GM18861 (cell line): ENCODE measurements at regions not wholly inside any gene's neighbourhood (a gene's known extent, or its start where the extent isn't known, plus 50 kb on each side); places are given as distances from the start of the nearest gene placed in this dataset.
"Not testable (repeated sequence)": the region's sequence is repeated elsewhere in the genome, so short reads cannot be mapped to it uniquely, and the experiment has no call there.

Source experiments
- ATAC-seq: cut with Tn5 transposase; IDR thresholded peaks from one replicate; pipeline ENCODE4 v1.9.1; 2021; ENCODE audit not compliant: unreplicated experiment

DNA sequence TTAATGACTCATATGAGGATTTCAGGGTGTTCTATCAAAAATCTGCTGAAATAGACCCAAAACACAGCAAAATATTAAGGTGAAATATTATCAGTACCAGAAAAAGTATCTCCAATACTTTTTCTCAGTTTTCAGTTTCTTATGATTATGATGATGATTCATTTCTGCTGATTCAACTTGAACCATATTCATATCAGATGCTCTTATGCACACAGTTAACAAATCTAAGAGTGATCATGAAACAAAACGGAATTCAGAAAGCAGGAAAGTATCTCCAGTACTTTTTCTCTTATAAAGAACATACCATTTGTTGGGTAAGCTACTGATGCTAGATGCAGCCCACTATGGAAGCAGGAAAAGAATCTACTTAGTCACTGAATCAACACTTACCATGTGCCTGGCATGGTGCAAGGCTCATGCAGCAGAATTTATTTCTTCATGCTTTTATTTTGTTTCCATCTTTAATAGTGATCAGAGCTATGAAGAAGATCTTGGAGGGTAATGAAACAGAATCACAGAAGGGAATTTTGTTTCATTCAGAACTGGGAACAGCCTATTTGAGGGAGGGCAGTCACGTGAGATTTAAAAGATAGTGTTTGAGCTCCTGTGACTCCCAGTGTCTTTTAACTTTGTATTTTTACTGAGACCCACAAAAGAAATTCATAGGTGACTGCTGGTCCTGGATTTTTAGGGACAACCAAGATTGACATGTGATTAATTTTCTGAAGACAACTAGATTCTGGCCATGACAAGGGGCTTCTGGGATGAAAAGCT lies 480.6 kb downstream of the SETD4 start:
- no peak for ATAC-seq

DNA sequence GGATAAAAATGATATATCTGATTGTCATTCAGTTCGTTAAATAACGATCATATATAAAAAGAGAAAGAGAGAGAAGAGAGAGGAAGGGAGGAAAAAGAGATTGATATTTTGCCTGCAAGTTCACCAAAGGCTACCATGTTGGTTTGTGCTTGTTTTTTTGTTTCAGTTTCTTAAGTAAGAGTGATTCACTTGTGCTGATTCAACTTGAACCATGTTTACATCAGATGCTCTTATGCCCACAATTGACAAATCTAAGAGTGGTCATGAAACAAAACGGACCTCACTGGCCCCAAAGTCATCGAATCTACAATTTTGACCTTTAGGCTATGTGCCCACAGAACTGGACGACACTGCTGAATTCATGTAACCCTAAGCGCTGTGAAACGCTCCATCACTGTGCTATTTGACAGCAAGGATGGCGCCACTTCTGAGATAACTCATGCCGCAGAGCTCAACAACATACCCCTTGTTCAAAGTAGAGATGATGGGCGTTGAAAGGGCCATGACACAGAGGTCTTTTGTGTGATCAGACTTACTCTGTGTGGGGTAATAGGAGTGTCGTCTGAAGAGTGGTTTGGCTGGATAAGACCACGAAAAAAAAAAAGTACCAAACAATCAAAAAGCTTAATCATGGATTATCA lies 481.4 kb downstream of the SETD4 start:
- no peak for ATAC-seq

DNA sequence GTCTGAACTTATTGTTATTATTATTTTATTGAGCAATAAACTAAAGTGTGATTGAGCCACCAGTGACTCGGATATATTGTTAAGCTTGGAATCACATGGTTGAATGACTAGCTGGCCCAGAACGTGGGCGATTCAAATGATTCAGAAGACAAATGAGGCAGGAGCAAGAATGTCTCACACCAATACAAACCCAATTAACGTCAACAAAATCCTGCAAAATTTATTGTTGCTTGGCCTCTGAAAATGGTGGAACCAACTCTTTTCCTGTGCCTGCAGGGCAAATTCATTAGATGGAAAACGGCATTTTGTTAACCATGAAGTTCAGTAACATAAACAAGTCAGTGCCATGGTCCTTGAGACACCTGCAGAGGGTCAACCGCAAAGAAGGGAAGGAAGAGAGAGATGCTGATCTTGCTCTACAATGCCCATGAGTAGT lies 482.0 kb downstream of the SETD4 start:
- no peak for ATAC-seq

DNA sequence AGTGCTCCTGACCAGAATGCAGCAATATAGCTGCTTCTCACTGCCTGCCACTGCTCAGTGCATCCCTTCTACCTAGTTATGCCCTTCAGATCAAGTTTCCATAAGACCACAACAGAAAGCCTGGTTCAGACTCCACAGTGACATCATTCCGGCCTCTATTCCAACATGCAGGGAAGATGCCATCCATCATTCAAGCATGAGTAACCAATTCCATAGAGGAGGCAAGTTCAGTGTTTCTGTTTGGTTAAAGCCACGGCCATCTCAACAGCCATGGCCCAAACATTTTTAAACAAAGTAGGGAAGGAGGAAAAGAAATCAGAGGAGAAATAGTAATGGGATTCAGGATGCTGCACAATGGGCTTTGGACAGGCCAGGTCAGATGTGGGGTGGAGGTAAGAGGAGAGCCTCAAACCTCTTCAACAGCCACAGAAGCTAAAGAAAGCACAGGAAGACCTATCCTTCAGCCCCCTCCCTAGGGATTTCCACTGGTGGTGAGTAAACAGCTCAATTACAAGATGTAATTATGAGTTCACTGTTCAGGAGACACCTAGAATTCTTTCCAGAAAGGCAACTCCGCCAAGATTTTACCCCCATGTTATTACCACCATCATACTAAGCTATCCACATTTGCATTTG lies 484.9 kb downstream of the SETD4 start:
- ATAC-seq: no peak

DNA sequence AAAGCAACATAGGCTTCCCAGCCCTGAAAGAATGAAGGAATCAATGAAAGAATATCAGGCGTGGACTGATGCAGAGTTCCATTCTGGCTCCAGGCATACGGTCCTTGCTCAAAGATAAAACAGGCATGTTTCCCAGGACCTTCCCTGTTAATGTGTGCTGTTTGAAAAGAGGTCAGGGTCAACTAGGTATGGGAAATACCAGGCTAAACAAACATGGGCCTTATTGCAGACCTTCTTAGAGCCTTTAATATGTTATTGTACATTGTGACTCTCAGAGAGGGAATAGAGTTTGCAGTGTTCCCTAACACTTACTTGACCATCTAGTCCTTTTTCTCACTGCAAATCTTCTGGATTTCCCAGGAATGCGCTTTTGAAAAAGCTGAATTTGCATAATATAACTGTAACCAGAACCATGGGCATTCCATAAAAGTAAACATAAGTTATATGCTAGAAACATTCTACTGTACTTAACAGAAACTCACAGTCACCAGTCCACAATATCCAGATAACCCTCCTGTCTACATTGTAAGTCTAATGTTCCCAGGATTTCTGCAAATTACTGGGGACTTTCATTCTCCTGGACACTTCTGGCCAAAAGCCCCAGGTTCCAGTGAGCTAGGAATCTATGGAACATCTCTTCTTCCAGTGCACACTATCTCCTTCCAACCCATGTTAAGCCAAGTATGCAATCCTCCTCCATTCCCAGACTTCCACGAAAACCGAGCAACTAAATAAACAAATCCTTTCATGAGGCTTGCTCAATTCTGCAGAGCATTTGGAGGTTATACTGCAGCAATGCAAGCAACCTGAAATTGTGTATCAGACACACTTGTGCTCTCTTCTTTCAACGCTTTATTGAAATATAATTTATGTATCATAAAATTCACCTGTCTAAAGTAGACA lies 486.6 kb downstream of the SETD4 start:
- no peak for ATAC-seq

DNA sequence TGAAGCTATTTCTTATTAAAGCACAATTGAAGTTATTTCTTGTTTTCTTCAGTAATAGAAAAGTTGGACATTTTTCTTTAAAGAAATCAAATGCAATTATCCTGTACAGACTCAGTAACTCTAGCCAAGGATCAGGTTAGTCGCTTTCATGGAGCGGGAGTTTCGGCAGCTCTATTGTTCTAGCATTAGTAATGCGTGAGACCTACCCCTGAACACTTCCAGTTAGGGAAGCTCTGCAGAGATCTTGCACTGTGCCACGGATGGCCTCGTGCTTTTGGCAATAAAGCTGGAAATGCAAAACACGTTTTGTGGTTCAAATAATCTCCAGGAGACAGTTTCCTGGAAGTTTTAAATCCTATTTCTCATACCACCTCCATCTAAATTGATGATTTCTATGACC lies 488.4 kb downstream of the SETD4 start:
- no peak for ATAC-seq

DNA sequence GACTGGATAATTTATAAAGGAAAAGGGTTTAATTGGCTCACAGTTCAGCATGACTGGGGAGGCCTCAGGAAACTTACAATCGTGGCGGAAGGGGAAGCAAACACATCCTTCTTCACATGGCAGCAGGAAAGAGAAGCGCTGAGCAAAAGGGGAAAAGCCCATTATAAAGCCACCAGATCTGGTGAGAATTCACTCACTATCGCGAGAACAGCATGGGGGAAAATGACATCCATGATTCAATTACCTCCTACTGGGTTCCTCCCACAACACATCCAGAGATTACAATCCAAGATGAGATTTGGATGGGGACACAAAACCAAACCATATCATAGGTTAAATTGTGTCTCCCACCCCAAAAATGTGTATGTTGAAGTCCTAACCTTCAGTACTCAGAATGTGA lies 491.7 kb downstream of the SETD4 start:
- no peak for ATAC-seq

DNA sequence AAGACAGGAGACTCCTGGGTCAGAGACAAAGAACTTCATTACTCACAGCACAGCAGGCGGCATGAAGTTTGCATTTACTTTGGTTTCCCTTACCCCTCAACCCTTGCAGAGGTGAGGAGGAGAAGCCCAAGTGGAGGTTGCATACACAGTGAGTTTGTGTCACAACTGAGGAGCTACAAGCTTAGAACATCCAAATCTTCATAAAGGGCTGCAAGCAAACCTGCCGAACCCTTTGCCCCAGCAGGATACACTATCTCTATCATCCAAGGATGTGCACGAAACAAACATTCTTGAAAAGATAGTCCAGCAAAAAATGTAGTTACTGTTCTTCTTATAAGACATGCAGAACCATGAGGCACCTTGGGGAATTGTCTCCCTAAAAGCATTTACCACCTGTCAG lies 493.5 kb downstream of the SETD4 start:
- ATAC-seq: no peak

DNA sequence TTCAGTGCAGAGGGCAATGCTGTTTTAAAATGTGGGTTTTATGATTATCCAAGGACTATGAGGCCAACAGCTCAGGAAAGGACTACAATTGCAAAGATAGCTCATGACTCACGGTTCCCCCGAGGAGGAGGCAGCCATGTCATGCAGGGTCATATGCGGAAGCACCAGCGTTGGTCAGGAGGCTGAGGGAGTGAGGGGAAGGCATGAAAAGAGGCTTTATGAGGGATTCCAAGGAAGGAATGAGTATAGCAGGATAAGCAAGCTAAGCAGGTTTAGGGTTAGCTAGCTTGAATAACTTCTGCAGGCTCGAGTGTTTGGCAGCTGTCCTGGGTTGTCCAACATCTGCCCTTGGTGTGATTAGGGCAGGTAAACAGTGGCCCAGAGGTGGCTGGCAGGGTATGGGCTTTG lies 495.1 kb downstream of the SETD4 start:
- no peak for ATAC-seq

DNA sequence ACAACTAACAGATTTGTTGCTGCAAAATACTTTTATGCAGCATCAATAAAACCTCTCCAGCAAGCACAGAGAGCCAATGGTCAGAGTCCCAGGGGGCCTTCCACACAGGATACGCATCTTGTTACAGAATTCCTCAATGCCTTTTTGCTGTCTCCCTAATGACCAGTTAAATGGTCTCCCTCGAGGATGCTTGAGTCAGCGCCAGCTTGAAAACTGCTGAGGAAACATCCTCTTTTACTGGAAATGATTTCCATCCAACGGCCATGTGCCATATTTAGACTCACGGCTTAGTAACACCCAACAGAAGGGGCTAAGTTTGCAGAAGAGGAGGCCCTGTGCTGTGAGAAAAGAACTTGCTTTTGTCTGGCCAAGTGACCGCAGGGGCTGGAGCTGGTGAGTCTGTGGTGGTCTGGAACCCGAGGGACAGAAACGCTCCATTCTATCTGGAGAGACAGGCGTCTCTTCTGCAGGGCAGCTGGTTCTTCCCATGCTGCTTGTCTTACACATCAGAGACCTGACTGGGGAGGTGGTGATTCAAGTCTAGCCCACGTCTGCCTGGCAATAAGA lies 496.4 kb downstream of the SETD4 start:
- ATAC-seq: no peak

DNA sequence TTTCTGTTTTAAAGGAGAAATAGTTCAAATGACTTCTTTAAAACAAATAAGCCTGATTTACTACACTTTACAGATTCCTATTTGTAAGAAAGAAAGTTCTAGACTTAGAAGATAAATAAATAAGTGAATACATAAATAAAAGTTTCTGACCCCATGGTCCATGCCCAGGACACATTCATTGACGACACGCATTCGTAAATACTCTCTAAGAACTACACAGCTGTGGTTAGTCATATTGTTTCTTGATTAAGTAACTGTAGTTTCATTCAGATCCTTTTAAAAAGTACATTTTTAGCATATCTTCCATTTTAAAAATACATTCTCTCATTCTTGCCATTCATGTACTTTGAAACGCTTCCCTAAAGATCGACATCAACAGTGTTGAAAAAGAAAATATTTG lies 497.4 kb downstream of the SETD4 start:
- ATAC-seq: no peak

DNA sequence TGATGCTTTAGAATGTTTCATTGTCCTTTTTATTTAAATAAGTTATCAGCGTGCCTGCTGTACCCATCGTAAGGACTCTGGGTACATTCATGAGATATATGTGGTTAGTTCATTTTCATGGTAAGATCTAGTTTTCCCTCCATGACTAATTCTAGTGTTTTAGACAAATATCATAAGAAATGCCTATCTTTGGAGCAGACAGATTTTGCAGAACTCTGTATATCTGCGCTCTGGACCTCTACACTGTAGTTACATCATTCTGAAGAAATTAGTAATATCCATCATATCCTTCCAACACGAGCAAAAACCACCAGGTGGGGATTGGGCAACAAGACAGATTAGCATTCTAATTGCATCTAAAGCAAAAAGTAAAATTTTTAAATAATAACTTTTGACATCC lies 499.2 kb downstream of the SETD4 start:
- no peak for ATAC-seq

DNA sequence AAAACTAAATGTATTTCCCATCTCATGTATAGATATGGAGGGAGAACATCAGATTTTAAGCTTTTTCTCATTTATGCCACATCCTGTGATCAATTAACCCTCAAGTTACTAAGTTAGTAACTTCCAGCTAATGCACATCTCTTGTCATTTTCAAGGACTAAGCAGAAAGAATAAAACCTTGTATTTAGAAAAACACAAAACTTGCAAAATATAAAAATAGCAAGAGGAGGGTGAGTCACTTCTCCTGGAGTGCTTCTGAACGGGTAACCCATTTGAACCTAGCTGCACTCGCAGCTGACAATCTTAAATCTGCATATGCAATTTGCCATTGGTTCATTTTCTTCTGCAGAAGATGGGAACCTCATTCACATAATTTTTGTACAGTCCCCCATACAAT lies 500.5 kb downstream of the SETD4 start:
- no peak for ATAC-seq

DNA sequence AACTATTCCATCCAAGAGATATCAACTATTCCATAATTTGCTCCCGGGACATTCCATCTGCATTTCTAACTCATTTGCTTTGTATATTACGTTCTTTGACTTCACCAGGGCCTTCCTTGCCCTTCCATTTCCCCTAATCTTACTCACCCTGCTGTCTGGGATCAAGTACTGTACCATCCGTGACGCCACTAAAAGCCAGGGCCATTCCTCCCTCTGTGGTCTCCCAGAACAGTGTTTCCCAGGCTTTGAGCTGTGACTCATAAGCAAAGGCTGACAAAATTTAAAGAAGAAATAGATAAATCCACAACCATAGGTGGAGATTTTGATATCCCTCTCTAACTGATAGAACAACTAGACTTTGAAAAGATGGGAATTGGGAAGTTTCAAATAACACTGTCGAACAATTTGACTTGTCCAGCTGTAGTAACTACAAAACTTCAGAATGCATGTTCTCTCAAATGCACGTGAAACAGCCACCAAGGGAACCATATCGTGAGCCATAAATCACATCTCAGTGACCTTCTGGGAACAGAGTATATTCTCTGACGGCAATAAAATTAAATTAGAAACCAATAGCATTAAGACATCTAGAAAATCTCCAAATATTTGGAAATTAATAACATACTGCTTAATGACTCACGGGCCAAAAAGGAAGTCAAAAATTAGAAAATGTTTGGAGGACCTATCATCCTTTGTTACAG lies 501.0 kb downstream of the SETD4 start:
- no peak for ATAC-seq

DNA sequence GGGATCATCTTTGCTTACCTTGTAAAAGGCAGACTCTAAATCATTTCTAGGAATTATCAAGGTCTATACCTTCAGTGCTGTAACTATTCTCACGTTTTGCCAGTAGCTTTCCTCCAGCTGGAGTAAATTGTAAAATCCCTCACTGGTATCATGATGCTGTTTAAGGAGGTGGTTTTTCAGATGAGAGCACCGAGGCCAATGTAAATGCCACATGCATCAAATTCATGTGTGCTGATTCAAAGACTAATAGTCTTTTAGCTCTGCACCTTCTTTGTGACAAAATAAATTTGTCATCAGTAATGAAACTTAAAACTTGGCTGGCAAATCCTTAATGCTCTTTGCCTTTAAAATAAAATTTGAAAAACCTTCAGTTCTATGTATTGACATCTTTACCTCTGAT lies 503.8 kb downstream of the SETD4 start:
- ATAC-seq: no peak

DNA sequence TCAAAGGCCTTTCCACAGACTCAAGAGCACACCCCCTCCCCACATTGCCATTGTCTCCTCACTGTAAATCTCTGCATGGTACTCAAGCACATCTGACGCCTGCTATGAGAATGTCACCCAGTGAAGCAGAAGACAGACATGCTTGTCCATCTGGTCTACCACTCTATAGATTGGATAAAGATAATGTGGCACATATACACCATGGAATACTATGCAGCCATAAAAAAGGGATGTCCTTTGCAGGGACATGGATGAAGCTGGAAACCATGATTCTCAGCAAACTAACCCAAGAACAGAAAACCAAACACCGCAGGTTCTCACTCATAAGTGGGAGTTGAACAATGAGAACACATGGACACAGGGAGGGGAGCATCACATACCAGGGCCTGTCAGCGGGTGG lies 503.4 kb upstream of the RUNX1 start:
- not testable (repeated sequence) for ATAC-seq

DNA sequence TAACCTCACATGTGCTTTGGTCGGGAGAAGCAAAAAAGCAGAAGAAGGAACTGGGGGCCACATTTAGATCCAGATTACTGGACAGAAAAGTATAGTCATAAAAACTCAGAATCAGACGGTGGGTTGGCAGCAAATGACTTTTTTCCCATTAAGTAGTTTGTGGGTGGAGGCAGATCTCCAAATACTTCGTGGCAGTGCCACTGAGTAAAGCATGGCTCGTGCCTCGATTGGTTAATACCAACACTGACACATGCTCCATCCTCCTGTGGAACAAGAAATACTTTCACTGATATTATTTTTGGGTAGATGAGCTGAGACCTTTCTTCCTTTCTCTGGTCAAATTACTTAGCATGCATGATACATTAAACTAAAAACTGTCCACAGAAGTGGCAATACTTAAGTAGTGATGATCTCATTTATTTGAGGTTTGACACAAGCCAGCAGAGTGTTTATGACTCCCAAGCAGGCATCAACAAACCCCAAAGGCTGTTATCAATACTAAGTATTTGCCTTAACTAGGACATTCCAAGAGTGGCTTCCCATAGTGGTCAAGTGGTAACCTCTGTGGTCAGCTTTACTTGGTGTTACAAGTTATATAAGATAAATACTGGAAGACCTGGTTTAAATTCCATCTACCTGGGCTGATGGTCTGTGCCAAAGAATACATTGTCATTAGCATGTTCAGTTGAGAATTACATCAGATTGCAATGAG lies 500.0 kb upstream of the RUNX1 start:
- no peak for ATAC-seq

DNA sequence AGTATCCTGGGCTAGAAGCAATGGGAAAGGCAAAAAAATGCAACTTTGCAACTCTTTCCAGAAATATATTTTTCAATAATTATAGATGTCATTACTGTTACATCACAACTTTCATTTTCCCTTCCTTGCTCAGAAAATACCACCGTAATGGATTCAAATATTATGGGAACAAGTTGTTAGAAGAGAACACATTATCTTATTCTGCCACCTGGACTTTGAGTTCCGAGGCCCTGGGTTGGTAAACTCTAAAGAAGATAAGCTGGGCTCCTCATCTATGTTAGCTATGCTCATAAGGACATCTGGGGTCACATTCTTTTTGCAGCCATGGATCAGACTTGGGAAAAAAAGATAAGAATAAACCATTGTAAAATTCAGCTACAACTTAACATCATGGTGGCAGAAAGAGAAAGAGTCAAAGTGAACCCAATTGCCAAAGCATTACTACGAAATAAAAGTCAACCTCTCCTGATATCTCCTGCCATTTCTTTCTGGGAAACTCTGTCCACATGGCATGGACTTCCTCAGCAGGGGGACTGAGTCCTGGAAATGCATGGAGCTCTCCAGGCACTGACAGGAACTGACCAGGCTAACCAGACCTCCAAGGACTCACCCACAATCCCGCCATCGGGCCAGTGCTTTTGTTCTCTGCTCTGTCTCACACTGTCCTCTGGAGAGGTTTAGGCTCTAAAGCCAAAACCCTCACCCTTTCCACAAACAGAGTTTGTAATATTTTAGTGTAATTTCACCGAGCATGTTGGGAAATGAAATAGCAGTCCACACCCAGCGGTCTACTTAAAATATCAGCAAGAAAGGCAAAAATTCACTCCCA lies 499.1 kb upstream of the RUNX1 start:
- no peak for ATAC-seq

DNA sequence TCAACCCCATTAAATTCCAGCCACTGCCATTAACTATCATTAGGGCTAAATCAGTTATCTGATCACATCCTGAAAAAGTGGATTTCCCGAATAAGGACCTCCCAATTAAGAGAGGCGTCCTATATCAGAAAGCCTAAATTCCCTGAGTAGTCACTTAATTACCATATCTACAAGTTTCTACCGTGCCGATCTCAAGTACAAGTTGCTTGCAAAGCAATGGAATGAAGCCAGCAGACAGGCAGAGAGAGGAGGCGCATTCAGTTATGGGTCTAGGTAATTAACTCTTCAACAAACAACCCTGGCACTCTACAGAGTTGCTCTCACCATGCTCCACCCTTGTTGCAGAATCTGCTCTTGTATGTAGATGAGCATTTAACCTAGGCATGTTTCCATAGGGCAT lies 494.6 kb upstream of the RUNX1 start:
- ATAC-seq: no peak
